SW480 (cell line): ENCODE measurements at regions not wholly inside any gene's neighbourhood (a gene's known extent, or its start where the extent isn't known, plus 50 kb on each side); places are given as distances from the start of the nearest gene placed in this dataset.

Experiments
- DNase-seq: peaks from one replicate; pipeline ENCODE4 v3.0.0-alpha.2; 2016; ENCODE audit warnings: low spot score

- no peak for DNase-seq
Measured at GRCh38 chr1:177786176-177786745, 183.6 kb downstream of the SEC16B start.

- no peak for DNase-seq
Measured at GRCh38 chr1:177784936-177785335, 184.9 kb downstream of the SEC16B start.

GRCh38 chr1:177784409-177784808 lies 185.4 kb downstream of the SEC16B start:
- no peak for DNase-seq

- no peak for DNase-seq
Measured at GRCh38 chr1:177783051-177783450, 186.8 kb downstream of the SEC16B start.

- peak; percentile 60 for DNase-seq
Measured at GRCh38 chr1:177780096-177780700, 189.7 kb downstream of the SEC16B start.

GRCh38 chr1:177779166-177779965 lies 190.5 kb downstream of the SEC16B start:
- DNase-seq: no peak

- no peak for DNase-seq
Measured at GRCh38 chr1:177775924-177776323, 193.9 kb downstream of the SEC16B start.

GRCh38 chr1:177772386-177772960 lies 197.4 kb downstream of the SEC16B start:
- no peak for DNase-seq

GRCh38 chr1:177771688-177772087 lies 198.2 kb downstream of the SEC16B start:
- no peak for DNase-seq

GRCh38 chr1:177770096-177770495 lies 199.8 kb downstream of the SEC16B start:
- DNase-seq: no peak

- no peak for DNase-seq
Measured at GRCh38 chr1:177755851-177756560, 213.9 kb downstream of the SEC16B start.

GRCh38 chr1:177754603-177755002 lies 215.3 kb downstream of the SEC16B start:
- no peak for DNase-seq

- no peak for DNase-seq
Measured at GRCh38 chr1:177753655-177754054, 216.2 kb downstream of the SEC16B start.

GRCh38 chr1:177748080-177748801 lies 221.6 kb downstream of the SEC16B start:
- DNase-seq: no peak

- DNase-seq: no peak
Measured at GRCh38 chr1:177746155-177746554, 223.7 kb downstream of the SEC16B start.

GRCh38 chr1:177744906-177745305 lies 225.0 kb downstream of the SEC16B start:
- no peak for DNase-seq

- DNase-seq: no peak
Measured at GRCh38 chr1:177741476-177741875, 228.4 kb downstream of the SEC16B start.

GRCh38 chr1:177739780-177740179 lies 230.1 kb downstream of the SEC16B start:
- no peak for DNase-seq

GRCh38 chr1:177737456-177737855 lies 232.4 kb downstream of the SEC16B start:
- DNase-seq: no peak

- DNase-seq: no peak
Measured at GRCh38 chr1:177732178-177732577, 237.7 kb downstream of the SEC16B start.

GRCh38 chr1:177729646-177730045 lies 240.2 kb downstream of the SEC16B start:
- no peak for DNase-seq

- DNase-seq: no peak
Measured at GRCh38 chr1:177723533-177723932, 246.3 kb downstream of the SEC16B start.
